HCT116 (cell line): ENCODE measurements at regions not wholly inside any gene's neighbourhood (a gene's known extent, or its start where the extent isn't known, plus 50 kb on each side); places are given as distances from the start of the nearest gene placed in this dataset.

Experiments
- ATAC-seq: fragments of 200-7000 bp; cut with Tn5 transposase; 2 replicates; pipeline ENCODE4 v1.9.1; 2020; ENCODE audit warnings: mild to moderate bottlenecking, moderate library complexity
- BruUV-seq: library from RNA; stranded (reverse); fragments of 400-500 nt; replicated peaks from 2 replicates; lab custom pipeline; 2021; lab: Mats Ljungman, UMichigan
- CTCF ChIA-PET: fragments of 300-600 bp; sonication (Branson Sonifier 250); formaldehyde crosslinking; loops from one replicate; lab custom pipeline; 2021; ENCODE audit warnings: antibody characterized with exemption; lab: Charles Lee
- POLR2A ChIA-PET: fragments of 300-600, 350-600 bp; sonication (Branson Sonifier 250); formaldehyde crosslinking; loops from one replicate; lab custom pipeline; 2021; ENCODE audit warnings: antibody characterized with exemption; lab: Charles Lee
- RAD21 ChIA-PET, 2 experiments: fragments of 300-600 bp; sonication (Branson Sonifier 250); formaldehyde crosslinking; loops; one replicate each; lab custom pipeline; 2023; ENCODE audit warnings: low total read pairs in 2 of 2; ENCODE audit not compliant: uncharacterized antibody in 2 of 2, unreplicated experiment in 2 of 2, low non-redundant PET in 1 of 2; lab: Charles Lee
- DNase-seq: peaks from one replicate; pipeline ENCODE4 v3.0.0-alpha.2; 2010; ENCODE audit warnings: low read depth, low spot score
- H2AFZ ChIP-seq: fragments of 200-600 bp; shearing (Covaris generic), sonication (generic); 2 replicates; pipeline ENCODE4 v1.6.1; 2017; ENCODE audit warnings: low read depth, mixed run types, mixed read lengths, antibody characterized with exemption, low read length; ENCODE audit not compliant: poor library complexity, severe bottlenecking
- H3K27ac ChIP-seq: 2 replicates; pipeline ENCODE4 v1.5.1; 2012; ENCODE audit warnings: low read depth, low read length
- H3K27me3 ChIP-seq: fragments of 200-600 bp; sonication (generic); 2 replicates; pipeline ENCODE4 v1.6.1; 2016; ENCODE audit warnings: mixed run types, low read length, mixed read lengths; ENCODE audit not compliant: insufficient read depth
- H3K36me3 ChIP-seq, 2 experiments: fragments of 200-500 bp in 1 of 2; fragments of 200-600 bp in 1 of 2; sonication (Bioruptor generic) in 1 of 2; sonication (generic) in 1 of 2; 2 replicates each; pipeline versions ENCODE4 v1.5.1 to v1.6.1; 2014 to 2016; ENCODE audit warnings: low read length in 2 of 2, inconsistent platforms in 1 of 2, mixed read lengths in 1 of 2, mixed run types in 1 of 2; ENCODE audit not compliant: insufficient read depth in 2 of 2, control insufficient read depth in 1 of 2
- H3K4me1 ChIP-seq, 2 experiments: fragments of 200-600 bp in 1 of 2; sonication (generic) in 1 of 2; 2 replicates each; pipeline versions ENCODE4 v1.5.1 to v1.6.1; 2012 to 2017; ENCODE audit warnings: low read length in 2 of 2, inconsistent platforms in 1 of 2, mild to moderate bottlenecking in 1 of 2, mixed read lengths in 1 of 2, mixed run types in 1 of 2, moderate library complexity in 1 of 2; ENCODE audit not compliant: insufficient read depth in 2 of 2, control insufficient read depth in 1 of 2
- H3K4me2 ChIP-seq: fragments of 200-600 bp; sonication (generic); 2 replicates; pipeline ENCODE4 v1.6.1; 2017; ENCODE audit warnings: mixed run types, low read length, mixed read lengths
- H3K4me3 ChIP-seq, 2 experiments: fragments of 200-600 bp in 1 of 2; sonication (generic) in 1 of 2; replicated peaks in 1 of 2; 2 replicates each; pipeline ENCODE4 v1.5.1; 2011 to 2016; ENCODE audit warnings: low read length in 2 of 2, control low read depth in 1 of 2, low read depth in 1 of 2, mild to moderate bottlenecking in 1 of 2, mixed read lengths in 1 of 2, mixed run types in 1 of 2
- H3K79me2 ChIP-seq: fragments of 200-600 bp; sonication (generic); 2 replicates; pipeline ENCODE4 v1.6.1; 2017; ENCODE audit warnings: mild to moderate bottlenecking, mixed run types, low read length, moderate library complexity, mixed read lengths; ENCODE audit not compliant: insufficient read depth
- H3K9ac ChIP-seq: fragments of 200-600 bp; sonication (generic); 2 replicates; pipeline ENCODE4 v1.6.1; 2016; ENCODE audit warnings: low read length, mixed read lengths
- H3K9me2 ChIP-seq: fragments of 200-600 bp; sonication (generic), shearing (Covaris generic); 2 replicates; pipeline ENCODE4 v1.6.1; 2017; ENCODE audit warnings: mixed run types, mild to moderate bottlenecking, moderate library complexity; ENCODE audit not compliant: insufficient read depth
- H3K9me3 ChIP-seq, 2 experiments: fragments of 200-500 bp in 1 of 2; fragments of 200-600 bp in 1 of 2; sonication (Bioruptor generic) in 1 of 2; sonication (generic) in 1 of 2; 2 replicates each; pipeline ENCODE4 v1.6.1; 2014 to 2017; ENCODE audit warnings: low read length in 2 of 2, mixed read lengths in 2 of 2, inconsistent platforms in 1 of 2, low read depth in 1 of 2, mild to moderate bottlenecking in 1 of 2, mixed run types in 1 of 2, moderate library complexity in 1 of 2; ENCODE audit not compliant: control insufficient read depth in 1 of 2, insufficient read depth in 1 of 2
- H4K20me1 ChIP-seq: fragments of 200-600 bp; sonication (generic), shearing (Covaris generic); 2 replicates; pipeline ENCODE4 v1.6.1; 2017; ENCODE audit warnings: mixed run types, mild to moderate bottlenecking, moderate library complexity; ENCODE audit not compliant: insufficient read depth
- ELF1 ChIP-seq: IDR thresholded peaks from 2 replicates; pipeline ENCODE4 v1.6.1; 2012; ENCODE audit warnings: low read depth, borderline replicate concordance
- FOSL1 ChIP-seq: IDR thresholded peaks from 2 replicates; pipeline ENCODE4 v1.6.1; 2012; ENCODE audit warnings: low read depth
- RAD21 ChIP-seq: IDR thresholded peaks from 2 replicates; pipeline ENCODE4 v1.6.1; 2012; ENCODE audit warnings: low read depth, mild to moderate bottlenecking
- SIN3A ChIP-seq: IDR thresholded peaks from 2 replicates; pipeline ENCODE4 v1.6.1; 2012; ENCODE audit warnings: low read depth
- SP1 ChIP-seq: IDR thresholded peaks from 2 replicates; pipeline ENCODE4 v1.6.1; 2012; ENCODE audit warnings: low read depth
- intact Hi-C: fragments of 100-400 bp; cut with micrococcal nuclease; formaldehyde crosslinking; loops from 2 replicates; pipeline ENCODE4 v1.10.0; 2022
- TF ChIP-seq, protein P1 (sequence below), 3 experiments: fragments of 200-600 bp in 1 of 3; sonication (generic) in 1 of 3; IDR thresholded peaks in 2 of 3; conservative IDR thresholded peaks in 1 of 3; 2 replicates each; pipeline ENCODE4 v1.5.1; 2012 to 2017; ENCODE audit warnings: low read depth in 2 of 3, low read length in 2 of 3, antibody characterized with exemption in 1 of 3, borderline replicate concordance in 1 of 3, control low read depth in 1 of 3, mild to moderate bottlenecking in 1 of 3, mixed read lengths in 1 of 3, mixed run types in 1 of 3, moderate library complexity in 1 of 3; ENCODE audit not compliant: insufficient read depth in 1 of 3

GRCh38 chr5:126339215-126339805 is 83.9 kb upstream of the GRAMD2B start:
- Histone ChIP-seq H3K4me1 (peaks cover 0 to 4% of the 10 kb centered on the region in 2 experiments; a peak in 1 of 4 replicates), H2AFZ (peak overlapping the region; percentile 67), H3K27me3 (no peaks in the 10 kb centered on the region), H3K9me3 (no peaks in the 10 kb centered on the region), H3K4me2 (peak overlapping the region; percentile 18; the same call in 1 of the 2 replicates), H3K36me3 (no peaks in the 10 kb centered on the region), H3K9me2 (no peaks in the 10 kb centered on the region), H3K4me3 (no peak overlapping the region), H3K27ac (no peak overlapping the region), H3K79me2 (no peaks in the 10 kb centered on the region), H4K20me1 (no peaks in the 10 kb centered on the region), H3K9ac (no peak overlapping the region)
- DNase-seq: peak; percentile 54
- ATAC-seq: peak; percentile 74
- TF ChIP-seq, protein P1, sequence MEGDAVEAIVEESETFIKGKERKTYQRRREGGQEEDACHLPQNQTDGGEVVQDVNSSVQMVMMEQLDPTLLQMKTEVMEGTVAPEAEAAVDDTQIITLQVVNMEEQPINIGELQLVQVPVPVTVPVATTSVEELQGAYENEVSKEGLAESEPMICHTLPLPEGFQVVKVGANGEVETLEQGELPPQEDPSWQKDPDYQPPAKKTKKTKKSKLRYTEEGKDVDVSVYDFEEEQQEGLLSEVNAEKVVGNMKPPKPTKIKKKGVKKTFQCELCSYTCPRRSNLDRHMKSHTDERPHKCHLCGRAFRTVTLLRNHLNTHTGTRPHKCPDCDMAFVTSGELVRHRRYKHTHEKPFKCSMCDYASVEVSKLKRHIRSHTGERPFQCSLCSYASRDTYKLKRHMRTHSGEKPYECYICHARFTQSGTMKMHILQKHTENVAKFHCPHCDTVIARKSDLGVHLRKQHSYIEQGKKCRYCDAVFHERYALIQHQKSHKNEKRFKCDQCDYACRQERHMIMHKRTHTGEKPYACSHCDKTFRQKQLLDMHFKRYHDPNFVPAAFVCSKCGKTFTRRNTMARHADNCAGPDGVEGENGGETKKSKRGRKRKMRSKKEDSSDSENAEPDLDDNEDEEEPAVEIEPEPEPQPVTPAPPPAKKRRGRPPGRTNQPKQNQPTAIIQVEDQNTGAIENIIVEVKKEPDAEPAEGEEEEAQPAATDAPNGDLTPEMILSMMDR (IDR thresholded peaks at IDR 0.05 in 2 of 3, conservative IDR thresholded peaks at IDR 0.05 in 1 of 3; ENCODE audit: borderline replicate concordance in 1 of 3, insufficient read depth in 1 of 3, low read depth in 2 of 3, low read length in 2 of 3): peak; percentile 65 to 89 (median 84)
- TF ChIP-seq RAD21 (peak; percentile 90), SP1 (no peak)
- CTCF ChIA-PET: interaction anchor here (2.0 kb wide), 1 partner anchor 256 kb away, joined by 7 read pairs; the partner anchor contains the start of gene ALDH7A1
- POLR2A ChIA-PET: interaction anchor here (0.9 kb wide), 1 partner anchor 256 kb away, joined by 3 read pairs; the partner anchor contains the start of gene ALDH7A1
- intact Hi-C loops: loop anchor here (1.0 to 2.0 kb wide), 2 partner anchors 200 to 255 kb away; partner anchors contain the start of gene ALDH7A1
- RAD21 ChIA-PET: no interaction called here
- BruUV-seq: no TSS peak

- H2AFZ ChIP-seq: no peak overlapping the region
- no peaks in the 10 kb centered on the region for H3K36me3 ChIP-seq
- H3K4me2 ChIP-seq: 0 out of 2 replicates have a peak overlapping the region, but pooled peaks have one; percentile 4
- H3K27me3 ChIP-seq: no peaks in the 10 kb centered on the region
- no TSS peak for BruUV-seq
- no peak overlapping the region for H3K4me3 ChIP-seq
- H3K9me3 ChIP-seq: no peaks in the 10 kb centered on the region
- peak; percentile 35; the same call in 1 of the 2 replicates for TF ChIP-seq FOSL1
- no peak for TF ChIP-seq ELF1
- 0 out of 2 replicates have a peak, but pooled peaks have one; percentile 19 for TF ChIP-seq SP1
- no peak for TF ChIP-seq SIN3A
- ChIA-PET RAD21 (no interaction called here), CTCF (interaction anchor here (0.8 kb wide), 2 partner anchors 11 kb away, joined by 3 read pairs; no protein-coding TSS in a partner anchor), POLR2A (no interaction called here)
- intact Hi-C loops: no loop called here
- no peaks in the 10 kb centered on the region for H3K9me2 ChIP-seq
- H3K79me2 ChIP-seq: no peaks in the 10 kb centered on the region
- no peak overlapping the region for H3K27ac ChIP-seq
- peaks cover 0 to 4% of the 10 kb centered on the region in 2 experiments; a peak in 1 of 4 replicates for H3K4me1 ChIP-seq
- H3K9ac ChIP-seq: no peak overlapping the region
- H4K20me1 ChIP-seq: no peaks in the 10 kb centered on the region
- DNase-seq (no peak), ATAC-seq (no peak)
Observed at GRCh38 chr5:126341906-126342630, 81.1 kb upstream of the GRAMD2B start.
